ENCODE measurements at regions not wholly inside any gene's neighbourhood (a gene's known extent, or its start where the extent isn't known, plus 50 kb on each side); places are given as distances from the start of the nearest gene placed in this dataset.

GRCh38 chr14:83347874-83348273, 1814.2 kb upstream of the SEL1L start:
- Mint-ChIP-seq H3K4me1 (no peaks in the 10 kb centered on the region), H3K27me3 (ENCODE audit: low read depth) (no peaks in the 10 kb centered on the region), H3K4me3 (no peak overlapping the region), H3K27ac (no peak overlapping the region), H3K36me3 (no peaks in the 10 kb centered on the region), H3K9me3 (no peaks in the 10 kb centered on the region)
- no peak for ATAC-seq
- POLR2A ChIA-PET = no interaction called here
- DNase-seq (ENCODE audit: low spot score) = no peak
- CTCF ChIA-PET = no interaction called here
- TF ChIP-seq TP53 (CRISPR knock-in tag; IDR thresholded peaks at IDR 0.05) (no peak), ZNF121 (CRISPR knock-in tag; IDR thresholded peaks at IDR 0.05) (no peak), ZNF416 (CRISPR knock-in tag; IDR thresholded peaks at IDR 0.05) (no peak), HMGXB4 (CRISPR knock-in tag; IDR thresholded peaks at IDR 0.05) (no peak), ETV6 (CRISPR knock-in tag; IDR thresholded peaks at IDR 0.05) (no peak), ERG (CRISPR knock-in tag; IDR thresholded peaks at IDR 0.05) (no peak), SMAD4 (CRISPR knock-in tag; IDR thresholded peaks at IDR 0.05) (no peak), PRRX2 (CRISPR knock-in tag; IDR thresholded peaks at IDR 0.05) (no peak)
- TF ChIP-seq, protein P1, sequence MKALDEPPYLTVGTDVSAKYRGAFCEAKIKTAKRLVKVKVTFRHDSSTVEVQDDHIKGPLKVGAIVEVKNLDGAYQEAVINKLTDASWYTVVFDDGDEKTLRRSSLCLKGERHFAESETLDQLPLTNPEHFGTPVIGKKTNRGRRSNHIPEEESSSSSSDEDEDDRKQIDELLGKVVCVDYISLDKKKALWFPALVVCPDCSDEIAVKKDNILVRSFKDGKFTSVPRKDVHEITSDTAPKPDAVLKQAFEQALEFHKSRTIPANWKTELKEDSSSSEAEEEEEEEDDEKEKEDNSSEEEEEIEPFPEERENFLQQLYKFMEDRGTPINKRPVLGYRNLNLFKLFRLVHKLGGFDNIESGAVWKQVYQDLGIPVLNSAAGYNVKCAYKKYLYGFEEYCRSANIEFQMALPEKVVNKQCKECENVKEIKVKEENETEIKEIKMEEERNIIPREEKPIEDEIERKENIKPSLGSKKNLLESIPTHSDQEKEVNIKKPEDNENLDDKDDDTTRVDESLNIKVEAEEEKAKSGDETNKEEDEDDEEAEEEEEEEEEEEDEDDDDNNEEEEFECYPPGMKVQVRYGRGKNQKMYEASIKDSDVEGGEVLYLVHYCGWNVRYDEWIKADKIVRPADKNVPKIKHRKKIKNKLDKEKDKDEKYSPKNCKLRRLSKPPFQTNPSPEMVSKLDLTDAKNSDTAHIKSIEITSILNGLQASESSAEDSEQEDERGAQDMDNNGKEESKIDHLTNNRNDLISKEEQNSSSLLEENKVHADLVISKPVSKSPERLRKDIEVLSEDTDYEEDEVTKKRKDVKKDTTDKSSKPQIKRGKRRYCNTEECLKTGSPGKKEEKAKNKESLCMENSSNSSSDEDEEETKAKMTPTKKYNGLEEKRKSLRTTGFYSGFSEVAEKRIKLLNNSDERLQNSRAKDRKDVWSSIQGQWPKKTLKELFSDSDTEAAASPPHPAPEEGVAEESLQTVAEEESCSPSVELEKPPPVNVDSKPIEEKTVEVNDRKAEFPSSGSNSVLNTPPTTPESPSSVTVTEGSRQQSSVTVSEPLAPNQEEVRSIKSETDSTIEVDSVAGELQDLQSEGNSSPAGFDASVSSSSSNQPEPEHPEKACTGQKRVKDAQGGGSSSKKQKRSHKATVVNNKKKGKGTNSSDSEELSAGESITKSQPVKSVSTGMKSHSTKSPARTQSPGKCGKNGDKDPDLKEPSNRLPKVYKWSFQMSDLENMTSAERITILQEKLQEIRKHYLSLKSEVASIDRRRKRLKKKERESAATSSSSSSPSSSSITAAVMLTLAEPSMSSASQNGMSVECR (CRISPR knock-in tag; IDR thresholded peaks at IDR 0.05; ENCODE audit: borderline replicate concordance) = no peak

GRCh38 chr14:83355609-83356008, 1822.0 kb upstream of the SEL1L start:
- ATAC-seq (no peak), DNase-seq (ENCODE audit: low spot score) (no peak)
- Mint-ChIP-seq H3K4me3 (no peak overlapping the region), H3K27ac (no peak overlapping the region), H3K4me1 (no peaks in the 10 kb centered on the region), H3K9me3 (no peaks in the 10 kb centered on the region), H3K36me3 (no peaks in the 10 kb centered on the region), H3K27me3 (ENCODE audit: low read depth) (no peaks in the 10 kb centered on the region)
- POLR2A ChIA-PET = no interaction called here
- CTCF ChIA-PET = interaction anchor here (1.4 kb wide), 1 partner anchor 55 kb away, joined by 3 read pairs; no protein-coding TSS in a partner anchor
- TF ChIP-seq TEAD4 (CRISPR knock-in tag; IDR thresholded peaks at IDR 0.05) (no peak), ZBTB43 (CRISPR knock-in tag; IDR thresholded peaks at IDR 0.05) (no peak), PRDM15 (CRISPR knock-in tag; IDR thresholded peaks at IDR 0.05) (no peak), NFYB (CRISPR knock-in tag; conservative IDR thresholded peaks at IDR 0.05; ENCODE audit: low read depth) (no peak), ZNF317 (CRISPR knock-in tag; IDR thresholded peaks at IDR 0.05; ENCODE audit: borderline replicate concordance, low read depth) (no peak), ERG (CRISPR knock-in tag; IDR thresholded peaks at IDR 0.05) (no peak), CREB1 (CRISPR knock-in tag; IDR thresholded peaks at IDR 0.05) (no peak), SP1 (CRISPR knock-in tag; conservative IDR thresholded peaks at IDR 0.05) (no peak)
- TF ChIP-seq, protein P2, sequence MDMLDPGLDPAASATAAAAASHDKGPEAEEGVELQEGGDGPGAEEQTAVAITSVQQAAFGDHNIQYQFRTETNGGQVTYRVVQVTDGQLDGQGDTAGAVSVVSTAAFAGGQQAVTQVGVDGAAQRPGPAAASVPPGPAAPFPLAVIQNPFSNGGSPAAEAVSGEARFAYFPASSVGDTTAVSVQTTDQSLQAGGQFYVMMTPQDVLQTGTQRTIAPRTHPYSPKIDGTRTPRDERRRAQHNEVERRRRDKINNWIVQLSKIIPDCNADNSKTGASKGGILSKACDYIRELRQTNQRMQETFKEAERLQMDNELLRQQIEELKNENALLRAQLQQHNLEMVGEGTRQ (CRISPR knock-in tag; IDR thresholded peaks at IDR 0.05) = no peak
- TF ChIP-seq, protein P3, sequence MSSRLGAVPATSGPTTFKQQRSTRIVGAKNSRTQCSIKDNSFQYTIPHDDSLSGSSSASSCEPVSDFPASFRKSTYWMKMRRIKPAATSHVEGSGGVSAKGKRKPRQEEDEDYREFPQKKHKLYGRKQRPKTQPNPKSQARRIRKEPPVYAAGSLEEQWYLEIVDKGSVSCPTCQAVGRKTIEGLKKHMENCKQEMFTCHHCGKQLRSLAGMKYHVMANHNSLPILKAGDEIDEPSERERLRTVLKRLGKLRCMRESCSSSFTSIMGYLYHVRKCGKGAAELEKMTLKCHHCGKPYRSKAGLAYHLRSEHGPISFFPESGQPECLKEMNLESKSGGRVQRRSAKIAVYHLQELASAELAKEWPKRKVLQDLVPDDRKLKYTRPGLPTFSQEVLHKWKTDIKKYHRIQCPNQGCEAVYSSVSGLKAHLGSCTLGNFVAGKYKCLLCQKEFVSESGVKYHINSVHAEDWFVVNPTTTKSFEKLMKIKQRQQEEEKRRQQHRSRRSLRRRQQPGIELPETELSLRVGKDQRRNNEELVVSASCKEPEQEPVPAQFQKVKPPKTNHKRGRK (CRISPR knock-in tag; IDR thresholded peaks at IDR 0.05; ENCODE audit: borderline replicate concordance) = no peak

Measured in WTC11 (cell line).